Hepatocyte (in vitro differentiated cells): ENCODE measurements at regions not wholly inside any gene's neighbourhood (a gene's known extent, or its start where the extent isn't known, plus 50 kb on each side); places are given as distances from the start of the nearest gene placed in this dataset.

Experiments used
- DNase-seq: peaks from one replicate; pipeline ENCODE4 v3.0.0-alpha.2; 2016; ENCODE audit warnings: low spot score
- H2AFZ ChIP-seq: fragments of 200-600 bp; sonication (generic); 2 replicates; pipeline ENCODE4 v1.6.0; 2016; ENCODE audit warnings: antibody characterized with exemption, mild to moderate bottlenecking
- H3K27ac ChIP-seq: fragments of 200-600 bp; sonication (generic); 2 replicates; pipeline ENCODE4 v1.5.1; 2016; ENCODE audit warnings: mild to moderate bottlenecking
- H3K27me3 ChIP-seq: fragments of 200-600 bp; sonication (generic); 2 replicates; pipeline ENCODE4 v1.6.1; 2016
- H3K36me3 ChIP-seq: fragments of 200-600 bp; sonication (generic); replicated peaks from 2 replicates; pipeline ENCODE4 v1.5.1; 2016; ENCODE audit warnings: low read depth; ENCODE audit not compliant: insufficient read depth
- H3K4me1 ChIP-seq: fragments of 200-600 bp; sonication (generic); 2 replicates; pipeline ENCODE4 v1.5.1; 2016; ENCODE audit warnings: mild to moderate bottlenecking, moderate library complexity; ENCODE audit not compliant: insufficient read depth
- H3K4me2 ChIP-seq: fragments of 200-600 bp; sonication (generic); 2 replicates; pipeline ENCODE4 v1.6.0; 2016
- H3K4me3 ChIP-seq: fragments of 200-600 bp; sonication (generic); 2 replicates; pipeline ENCODE4 v1.5.1; 2016; ENCODE audit warnings: mild to moderate bottlenecking
- H3K79me2 ChIP-seq: fragments of 200-600 bp; sonication (generic); 2 replicates; pipeline ENCODE4 v1.6.0; 2017; ENCODE audit warnings: mild to moderate bottlenecking
- H3K9me2 ChIP-seq: fragments of 200-600 bp; sonication (generic); replicated peaks from 2 replicates; pipeline ENCODE4 v1.6.0; 2017; ENCODE audit warnings: mild to moderate bottlenecking; ENCODE audit not compliant: insufficient read depth
- H3K9me3 ChIP-seq: fragments of 200-600 bp; sonication (generic); 2 replicates; pipeline ENCODE4 v1.5.1; 2016; ENCODE audit warnings: low read depth, mild to moderate bottlenecking
- H4K20me1 ChIP-seq: fragments of 200-600 bp; sonication (generic); 2 replicates; pipeline ENCODE4 v1.6.0; 2016; ENCODE audit warnings: mild to moderate bottlenecking; ENCODE audit not compliant: insufficient read depth, poor library complexity, severe bottlenecking
- EZH2 ChIP-seq: fragments of 200-600 bp; sonication (generic); IDR thresholded peaks from 2 replicates; pipeline ENCODE4 v1.6.1; 2016; ENCODE audit warnings: antibody characterized with exemption, mild to moderate bottlenecking, borderline replicate concordance
- EZH2phosphoT487 ChIP-seq: fragments of 200-600 bp; sonication (generic); IDR thresholded peaks from one replicate; pipeline ENCODE4 v1.6.1; 2018; ENCODE audit warnings: antibody characterized with exemption, mild to moderate bottlenecking, low read depth, moderate library complexity; ENCODE audit not compliant: unreplicated experiment, severe bottlenecking
- WGBS: methylation state at CpG from one replicate; pipeline ENCODE4 v1.1.6; 2016; ENCODE audit warnings: low lambda C conversion rate; ENCODE audit errors: missing lambda C conversion rate; 5-methylcytosine and 5-hydroxymethylcytosine counted together
- TF ChIP-seq, protein P1 (sequence below): fragments of 200-600 bp; sonication (generic); IDR thresholded peaks from 2 replicates; pipeline ENCODE4 v1.5.1; 2016; ENCODE audit warnings: antibody characterized with exemption, mild to moderate bottlenecking; ENCODE audit not compliant: poor library complexity

DNA sequence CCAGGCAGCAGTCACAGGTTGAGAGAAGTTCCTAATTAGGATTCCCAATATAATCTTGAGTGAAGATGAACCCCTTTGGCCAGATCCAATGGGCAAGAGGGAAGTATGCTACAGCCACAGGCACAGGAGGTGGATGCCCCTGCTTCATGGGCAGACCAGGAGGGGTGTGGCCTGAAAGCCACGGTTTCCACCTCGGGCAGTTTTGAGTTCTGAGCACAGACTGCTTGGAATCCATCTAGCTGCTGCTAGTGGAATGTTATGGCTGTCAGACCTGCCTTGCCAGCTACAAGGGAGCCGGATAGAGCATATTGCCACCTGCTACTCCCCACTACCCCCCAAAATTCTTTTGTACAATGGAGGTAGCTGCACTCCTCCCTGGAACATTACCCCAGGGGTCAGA, 672.9 kb downstream of the HACE1 start:
- H3K9me3 ChIP-seq: no peaks in the 10 kb centered on the region
- H3K9me2 ChIP-seq: no peaks in the 10 kb centered on the region
- no peak overlapping the region for H3K27ac ChIP-seq
- no peaks in the 10 kb centered on the region for H3K4me1 ChIP-seq
- no peak overlapping the region for H3K4me2 ChIP-seq
- H2AFZ ChIP-seq: no peak overlapping the region
- no peak overlapping the region for H3K4me3 ChIP-seq
- TF ChIP-seq EZH2phosphoT487: no peak
- TF ChIP-seq, protein P1, sequence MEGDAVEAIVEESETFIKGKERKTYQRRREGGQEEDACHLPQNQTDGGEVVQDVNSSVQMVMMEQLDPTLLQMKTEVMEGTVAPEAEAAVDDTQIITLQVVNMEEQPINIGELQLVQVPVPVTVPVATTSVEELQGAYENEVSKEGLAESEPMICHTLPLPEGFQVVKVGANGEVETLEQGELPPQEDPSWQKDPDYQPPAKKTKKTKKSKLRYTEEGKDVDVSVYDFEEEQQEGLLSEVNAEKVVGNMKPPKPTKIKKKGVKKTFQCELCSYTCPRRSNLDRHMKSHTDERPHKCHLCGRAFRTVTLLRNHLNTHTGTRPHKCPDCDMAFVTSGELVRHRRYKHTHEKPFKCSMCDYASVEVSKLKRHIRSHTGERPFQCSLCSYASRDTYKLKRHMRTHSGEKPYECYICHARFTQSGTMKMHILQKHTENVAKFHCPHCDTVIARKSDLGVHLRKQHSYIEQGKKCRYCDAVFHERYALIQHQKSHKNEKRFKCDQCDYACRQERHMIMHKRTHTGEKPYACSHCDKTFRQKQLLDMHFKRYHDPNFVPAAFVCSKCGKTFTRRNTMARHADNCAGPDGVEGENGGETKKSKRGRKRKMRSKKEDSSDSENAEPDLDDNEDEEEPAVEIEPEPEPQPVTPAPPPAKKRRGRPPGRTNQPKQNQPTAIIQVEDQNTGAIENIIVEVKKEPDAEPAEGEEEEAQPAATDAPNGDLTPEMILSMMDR: no peak
- TF ChIP-seq EZH2: no peak
- no peaks in the 10 kb centered on the region for H3K79me2 ChIP-seq
- no peaks in the 10 kb centered on the region for H4K20me1 ChIP-seq
- H3K36me3 ChIP-seq: no peaks in the 10 kb centered on the region
- no peaks in the 10 kb centered on the region for H3K27me3 ChIP-seq
- 60% methylated on average over 3 of the region's 3 CpGs for WGBS
- no peak for DNase-seq

DNA sequence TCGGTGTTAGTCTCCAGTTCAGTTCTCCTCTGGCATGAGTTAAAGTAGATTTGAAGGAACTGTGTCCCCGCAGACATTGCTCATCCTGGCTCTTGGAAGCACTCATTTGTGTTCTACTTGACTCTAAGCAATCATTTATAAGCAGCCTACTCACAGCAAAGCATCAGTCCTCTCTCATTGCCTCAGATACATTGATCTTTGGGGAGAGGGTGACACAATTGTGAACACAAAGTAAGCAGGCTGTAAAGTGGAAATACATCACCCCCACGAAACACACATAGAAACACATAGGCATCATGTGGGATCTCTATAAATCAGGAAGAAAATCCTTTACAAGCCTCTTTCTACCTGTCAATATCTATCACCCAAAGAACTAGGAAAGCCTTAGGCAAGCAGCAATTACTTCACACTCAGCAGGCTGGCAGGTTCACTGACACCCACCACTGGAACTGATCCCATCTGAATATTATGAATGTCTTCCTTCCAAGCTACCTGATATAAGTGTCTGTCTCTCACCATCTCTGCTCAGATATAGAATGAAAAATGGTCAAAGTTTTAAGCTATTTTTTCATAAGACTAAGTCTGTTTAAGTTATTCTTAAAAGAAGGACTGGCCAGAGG, 675.8 kb downstream of the HACE1 start:
- H3K4me2 ChIP-seq: no peak overlapping the region
- no peak overlapping the region for H3K27ac ChIP-seq
- WGBS: 84% methylated on average over 3 of the region's 3 CpGs
- H3K27me3 ChIP-seq: no peaks in the 10 kb centered on the region
- no peaks in the 10 kb centered on the region for H3K9me3 ChIP-seq
- H3K4me1 ChIP-seq: no peaks in the 10 kb centered on the region
- no peak overlapping the region for H3K4me3 ChIP-seq
- no peak for DNase-seq
- H4K20me1 ChIP-seq: no peaks in the 10 kb centered on the region
- H3K9me2 ChIP-seq: no peaks in the 10 kb centered on the region
- H3K79me2 ChIP-seq: no peaks in the 10 kb centered on the region
- TF ChIP-seq EZH2 (no peak), EZH2phosphoT487 (no peak)
- TF ChIP-seq, protein P1: no peak
- no peaks in the 10 kb centered on the region for H3K36me3 ChIP-seq
- H2AFZ ChIP-seq: no peak overlapping the region

DNA sequence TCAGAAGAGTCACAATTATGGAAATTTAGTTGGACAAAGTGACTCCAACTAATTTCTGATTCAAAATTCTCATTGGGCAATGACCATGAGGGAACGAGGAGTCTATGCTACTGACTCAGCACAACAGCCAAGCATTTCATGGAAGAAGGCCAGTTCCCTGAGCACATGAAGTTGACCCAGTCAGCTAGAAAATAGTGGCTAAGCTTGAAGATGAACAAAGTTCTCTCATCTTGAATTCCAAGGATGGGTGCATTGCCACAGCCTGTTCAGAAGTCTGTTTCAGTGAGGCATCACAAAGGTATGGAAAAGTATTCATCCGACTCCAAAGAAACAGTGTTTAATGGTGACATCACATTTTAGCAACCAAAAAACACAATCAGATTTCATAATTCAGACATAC, 676.9 kb downstream of the HACE1 start:
- no peaks in the 10 kb centered on the region for H4K20me1 ChIP-seq
- no peak overlapping the region for H3K4me2 ChIP-seq
- TF ChIP-seq EZH2 (no peak), EZH2phosphoT487 (no peak)
- TF ChIP-seq, protein P1: no peak
- H3K36me3 ChIP-seq: no peaks in the 10 kb centered on the region
- no peak overlapping the region for H3K27ac ChIP-seq
- H2AFZ ChIP-seq: no peak overlapping the region
- peak; percentile 9 for DNase-seq
- 82% methylated on average over 2 of the region's 2 CpGs for WGBS
- H3K79me2 ChIP-seq: no peaks in the 10 kb centered on the region
- H3K9me2 ChIP-seq: no peaks in the 10 kb centered on the region
- no peaks in the 10 kb centered on the region for H3K4me1 ChIP-seq
- no peaks in the 10 kb centered on the region for H3K27me3 ChIP-seq
- no peaks in the 10 kb centered on the region for H3K9me3 ChIP-seq
- H3K4me3 ChIP-seq: no peak overlapping the region

DNA sequence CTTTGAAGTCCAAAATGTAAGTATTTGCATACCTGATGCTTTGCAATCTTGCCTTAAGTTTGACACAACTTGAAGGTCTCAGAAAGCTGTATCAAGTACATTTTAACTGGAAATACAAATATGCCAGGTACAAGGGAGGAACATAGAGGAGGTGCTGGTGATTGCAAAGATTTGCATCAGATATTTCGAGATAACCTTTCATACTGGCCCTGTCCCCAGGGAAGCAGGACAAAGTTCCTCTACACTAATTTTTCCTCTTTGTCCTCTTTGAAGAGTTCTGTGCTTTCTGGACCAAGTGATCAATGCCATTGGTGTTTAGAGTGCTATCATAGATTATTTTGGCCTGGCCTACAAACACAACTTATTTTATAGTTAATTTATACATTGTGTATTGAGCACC, 686.1 kb downstream of the HACE1 start:
- WGBS: 82% methylated on average over 1 of the region's 1 CpG
- H3K36me3 ChIP-seq: no peaks in the 10 kb centered on the region
- H3K27me3 ChIP-seq: no peaks in the 10 kb centered on the region
- H3K4me3 ChIP-seq: no peak overlapping the region
- DNase-seq: no peak
- H3K4me2 ChIP-seq: no peak overlapping the region
- H4K20me1 ChIP-seq: no peaks in the 10 kb centered on the region
- H2AFZ ChIP-seq: no peak overlapping the region
- no peak overlapping the region for H3K27ac ChIP-seq
- H3K9me2 ChIP-seq: no peaks in the 10 kb centered on the region
- no peaks in the 10 kb centered on the region for H3K79me2 ChIP-seq
- no peaks in the 10 kb centered on the region for H3K4me1 ChIP-seq
- TF ChIP-seq EZH2 (no peak), EZH2phosphoT487 (no peak)
- TF ChIP-seq, protein P1: no peak
- H3K9me3 ChIP-seq: no peaks in the 10 kb centered on the region
